Glomerular visceral epithelial cell (primary cell): ENCODE measurements at regions not wholly inside any gene's neighbourhood (a gene's known extent, or its start where the extent isn't known, plus 50 kb on each side); places are given as distances from the start of the nearest gene placed in this dataset.
A peak's percentile ranks its signal among the peaks of the same experiment; 100 is the strongest.

Source experiments
- DNase-seq: peaks from one replicate; pipeline ENCODE4 v3.0.0-alpha.2; 2016; ENCODE audit errors: extremely low spot score

DNA sequence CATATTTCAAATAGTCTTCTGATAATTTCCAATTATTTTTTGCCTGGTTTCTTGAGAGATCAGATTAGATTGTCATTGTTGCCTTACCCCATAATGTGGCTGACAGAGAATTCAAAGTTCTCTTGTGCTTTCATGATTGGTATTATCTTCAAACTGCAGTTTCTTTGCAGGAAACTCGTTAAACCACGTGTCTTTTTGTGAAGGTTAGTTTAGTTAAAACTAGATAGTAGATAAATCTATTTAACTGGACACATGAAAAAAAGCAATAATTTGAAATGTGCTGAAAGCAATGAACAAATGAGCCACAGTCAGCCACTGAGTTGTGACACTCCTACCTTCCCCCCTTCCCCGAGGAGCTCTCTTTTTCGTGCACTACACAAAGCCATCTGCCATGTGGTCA is 327.5 kb upstream of the UMPS start:
- no peak for DNase-seq

DNA sequence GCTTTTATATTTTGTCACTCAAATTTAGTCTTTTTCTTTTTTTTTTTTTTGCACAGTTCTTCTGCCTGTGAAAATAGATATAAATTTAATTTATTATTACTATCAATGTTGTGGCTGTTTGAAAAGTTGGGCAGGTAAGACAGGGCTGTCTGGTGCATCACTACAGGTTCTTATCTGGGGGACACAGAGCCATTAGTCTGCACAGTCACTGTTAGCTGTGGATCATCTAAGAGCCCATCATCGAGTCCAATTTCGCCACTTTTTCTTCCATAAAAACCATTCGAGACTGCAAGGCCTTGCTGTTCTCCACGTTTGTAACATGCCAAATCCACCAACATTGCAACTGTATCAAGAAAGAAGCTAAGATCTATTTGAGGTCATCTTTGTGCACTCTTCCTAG is 325.6 kb upstream of the UMPS start:
- no peak for DNase-seq

DNA sequence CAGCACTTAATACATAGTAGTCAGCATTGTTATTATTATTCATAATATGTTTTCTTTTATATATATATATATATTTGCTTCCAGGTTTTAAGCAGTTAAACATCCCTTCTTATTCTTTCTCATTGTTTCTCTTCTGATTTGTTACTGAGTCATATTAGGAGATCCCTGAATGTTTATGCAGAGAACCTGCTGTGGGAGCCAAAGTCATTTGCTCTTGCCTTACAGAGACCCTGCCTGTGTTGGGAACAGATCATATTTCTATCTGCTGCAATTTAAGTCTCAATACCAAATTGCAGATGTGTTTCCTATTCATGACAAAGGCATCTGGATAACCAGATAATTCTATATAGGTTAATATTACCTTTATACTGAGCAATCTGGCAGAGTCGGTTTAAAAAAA is 323.0 kb upstream of the UMPS start:
- no peak for DNase-seq

GRCh38 chr3:124409650-124410275 is 320.5 kb upstream of the UMPS start:
- DNase-seq: peak; percentile 86

DNA sequence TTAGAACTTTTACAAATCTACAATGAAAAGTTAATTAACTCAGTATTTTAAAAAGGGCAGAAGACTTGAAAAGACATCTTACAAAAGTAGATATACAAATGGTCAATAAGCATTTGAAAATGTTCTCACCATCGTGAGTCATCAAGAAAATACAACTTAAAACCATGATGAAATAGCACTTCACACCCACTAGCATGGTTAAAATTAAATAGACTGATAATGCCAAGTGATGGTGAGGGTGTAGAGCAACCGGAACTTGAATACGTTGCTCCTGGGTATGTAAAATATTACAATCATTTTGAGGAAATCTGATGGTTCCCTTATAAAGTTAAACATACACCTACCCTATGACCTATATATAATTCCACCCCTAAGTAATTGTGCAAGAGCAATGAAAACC is 319.8 kb upstream of the UMPS start:
- peak; percentile 46 for DNase-seq

- DNase-seq: no peak
Measured at GRCh38 chr3:124411728-124412127, 318.5 kb upstream of the UMPS start.

- no peak for DNase-seq
Measured at GRCh38 chr3:124412644-124413043, 317.6 kb upstream of the UMPS start.

DNA sequence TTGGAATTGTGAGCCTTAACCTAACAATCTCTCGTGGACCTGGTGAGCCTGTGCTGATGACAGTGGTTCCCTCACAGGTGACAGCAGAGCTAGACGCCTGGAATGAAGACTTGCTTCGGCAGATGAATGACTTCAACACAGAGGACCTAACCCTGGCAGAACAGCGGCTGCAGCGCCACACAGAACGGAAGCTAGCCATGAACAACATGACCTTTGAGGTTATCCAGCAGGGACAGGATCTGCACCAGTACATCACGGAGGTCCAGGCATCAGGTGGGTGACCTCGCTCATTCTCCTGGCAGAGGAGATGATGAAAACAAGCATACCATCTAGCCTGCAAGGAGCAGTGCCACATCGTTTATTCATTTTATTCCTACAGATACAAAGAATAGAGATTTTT is 316.9 kb upstream of the UMPS start:
- DNase-seq: no peak

GRCh38 chr3:124413989-124414598 is 316.2 kb upstream of the UMPS start:
- DNase-seq: no peak

- no peak for DNase-seq
Measured at GRCh38 chr3:124415446-124415960, 314.7 kb upstream of the UMPS start.

DNA sequence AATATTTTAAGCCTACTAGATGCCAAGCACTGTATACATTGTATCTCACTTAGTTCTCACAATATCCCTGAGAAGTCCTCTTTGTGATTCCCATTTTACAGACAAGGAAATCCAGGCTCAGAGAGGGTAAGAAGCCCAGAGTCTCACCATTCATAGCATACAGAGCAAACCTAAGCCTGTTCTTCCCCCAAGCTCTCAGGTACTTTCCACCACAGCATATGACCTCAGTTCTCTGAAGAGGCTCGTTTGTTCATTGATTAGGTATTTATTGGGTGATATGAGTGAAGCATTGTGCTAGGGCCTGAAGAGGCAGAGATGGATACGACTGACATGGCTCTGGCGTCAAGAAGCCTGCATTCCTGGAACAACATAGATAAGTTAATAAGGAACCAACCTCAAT is 310.9 kb upstream of the UMPS start:
- DNase-seq: no peak

DNA sequence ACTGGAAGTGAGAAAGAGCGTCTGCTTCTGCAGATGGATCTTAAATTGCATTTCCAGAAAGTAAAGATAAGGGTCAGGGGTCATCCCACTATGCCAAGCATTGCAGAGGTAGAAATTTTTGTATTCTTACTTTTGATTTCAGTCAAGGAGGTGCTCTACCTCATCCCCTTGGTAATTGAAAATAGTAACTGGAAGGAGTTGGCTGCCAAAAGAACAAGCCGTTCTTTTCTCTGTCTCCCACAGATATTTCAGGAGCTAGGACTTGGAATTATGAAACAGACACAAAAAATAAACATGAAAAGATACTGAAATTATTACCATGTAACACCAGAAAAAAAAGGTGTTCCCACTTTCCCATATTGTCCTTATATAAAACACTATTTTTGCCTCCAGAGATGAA is 309.9 kb upstream of the UMPS start:
- no peak for DNase-seq

DNA sequence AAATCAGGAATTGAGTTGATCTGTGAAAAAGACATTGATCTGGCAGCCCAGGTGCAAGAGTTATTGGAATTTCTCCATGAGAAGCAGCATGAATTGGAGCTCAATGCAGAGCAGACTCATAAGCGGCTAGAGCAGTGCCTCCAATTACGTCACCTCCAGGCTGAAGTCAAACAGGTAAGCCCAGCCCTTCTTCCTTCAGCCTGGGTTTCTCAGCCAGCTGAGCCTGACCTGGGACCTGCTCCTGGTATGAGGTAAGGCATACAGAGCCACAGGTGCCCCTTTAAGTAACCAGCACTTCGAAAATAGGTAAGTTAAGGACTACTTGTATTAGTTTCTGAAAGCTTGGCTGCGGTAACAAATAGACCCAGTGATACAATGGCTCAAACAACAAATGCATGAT is 307.4 kb upstream of the UMPS start:
- no peak for DNase-seq

- no peak for DNase-seq
Measured at GRCh38 chr3:124424396-124424795, 305.9 kb upstream of the UMPS start.

DNA sequence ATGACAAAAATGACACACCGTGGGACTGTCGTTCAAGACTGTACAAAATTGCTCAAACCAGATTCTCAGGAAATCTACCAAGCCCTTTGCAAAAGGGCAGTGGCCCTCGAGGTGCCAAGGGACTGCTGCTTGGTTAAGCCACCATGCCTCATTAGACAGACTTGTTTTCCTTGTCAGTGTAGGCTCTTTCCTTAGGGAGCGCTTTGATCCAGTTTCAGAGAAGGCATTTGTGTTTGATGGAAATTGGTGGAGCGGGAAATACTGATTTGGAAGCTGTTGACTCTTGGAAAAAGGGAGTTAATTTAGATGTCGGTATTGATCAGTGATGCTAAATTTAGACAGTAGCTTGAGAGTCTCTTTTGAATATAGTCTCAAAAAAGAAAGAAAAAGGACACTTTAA is 304.3 kb upstream of the UMPS start:
- no peak for DNase-seq

DNA sequence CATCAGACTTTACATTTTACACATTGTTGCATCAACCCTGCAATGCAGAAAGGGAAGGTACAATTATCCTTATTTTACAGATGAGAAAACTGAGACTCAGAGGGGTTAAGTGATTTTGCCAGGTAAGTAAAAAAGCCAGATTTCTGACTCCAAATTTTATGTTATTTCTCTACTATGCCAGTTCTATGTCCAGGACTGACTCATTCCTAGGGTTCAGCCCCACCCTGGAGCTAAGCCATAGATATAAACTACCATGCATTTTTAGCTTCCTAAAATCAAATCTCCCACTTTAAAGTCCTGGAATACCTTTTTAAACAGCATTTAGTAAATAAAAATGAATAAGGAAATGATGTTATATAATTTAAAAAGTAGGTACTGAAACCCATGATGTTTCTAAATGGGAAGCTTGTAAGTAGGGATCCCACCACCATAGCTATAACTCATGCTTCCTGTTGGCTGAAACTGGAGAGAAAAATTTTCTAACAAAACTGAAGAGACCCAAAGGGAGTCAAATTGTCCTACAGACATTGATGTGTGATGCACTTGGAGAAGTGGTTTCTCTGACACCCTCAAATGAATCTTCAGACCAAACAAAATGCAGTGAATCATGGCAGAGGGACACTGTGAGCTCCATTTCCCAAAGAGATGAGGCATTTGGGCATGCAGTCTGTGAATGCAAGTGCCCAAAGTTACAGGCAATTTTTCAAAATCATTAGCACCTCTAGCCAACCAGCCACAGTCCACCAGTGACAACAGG is 301.7 kb upstream of the UMPS start:
- peak; percentile 1 for DNase-seq

- peak; percentile 25 for DNase-seq
Measured at GRCh38 chr3:124429129-124429815, 301.0 kb upstream of the UMPS start.

DNA sequence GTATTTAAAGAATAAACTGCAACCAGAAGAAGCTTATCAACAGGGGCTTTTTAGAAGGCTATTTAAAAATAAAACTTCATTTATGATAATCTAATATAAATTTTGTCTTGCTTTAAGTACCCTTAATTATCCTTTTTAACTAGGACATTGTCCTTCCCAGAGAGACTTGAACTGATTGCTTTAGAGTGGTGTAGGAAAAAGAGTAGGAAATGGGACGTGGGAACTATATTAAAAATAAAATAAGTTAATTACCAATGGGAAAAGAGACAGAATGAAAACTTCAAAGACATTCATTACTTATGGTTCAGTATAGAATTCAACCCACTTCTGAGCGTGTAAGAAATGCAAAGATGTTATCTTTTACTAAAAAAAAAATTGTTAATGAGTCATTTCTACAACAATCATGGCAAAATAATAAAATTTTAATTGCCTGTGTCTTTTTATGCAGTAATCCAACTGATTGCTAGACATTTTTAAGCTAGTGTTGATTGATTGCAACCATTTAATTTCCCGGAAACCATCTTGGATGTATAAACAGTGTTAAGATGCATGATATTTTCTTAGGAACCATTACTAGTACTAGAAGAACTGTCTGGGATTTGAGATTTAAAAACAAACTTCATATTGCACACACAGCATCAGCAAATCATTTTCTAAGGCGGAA is 298.8 kb upstream of the UMPS start:
- no peak for DNase-seq

DNA sequence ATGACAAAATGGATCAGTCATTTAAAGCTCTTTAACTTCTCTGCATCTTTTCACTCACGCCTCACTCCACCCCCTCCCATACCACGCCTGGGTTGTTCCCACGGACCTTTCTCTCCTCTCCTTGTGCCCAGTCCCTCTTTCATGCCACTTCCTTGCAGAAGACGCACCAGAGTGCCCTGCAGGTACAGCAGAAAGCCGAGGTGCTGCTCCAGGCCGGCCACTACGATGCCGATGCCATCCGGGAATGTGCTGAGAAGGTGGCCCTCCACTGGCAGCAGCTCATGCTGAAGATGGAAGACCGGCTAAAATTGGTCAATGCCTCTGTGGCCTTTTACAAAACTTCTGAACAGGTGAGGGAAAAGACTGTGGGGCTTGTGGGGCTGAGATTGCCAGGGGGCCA is 296.1 kb upstream of the UMPS start:
- no peak for DNase-seq

- DNase-seq: no peak
Measured at GRCh38 chr3:124435467-124435866, 294.8 kb upstream of the UMPS start.

DNA sequence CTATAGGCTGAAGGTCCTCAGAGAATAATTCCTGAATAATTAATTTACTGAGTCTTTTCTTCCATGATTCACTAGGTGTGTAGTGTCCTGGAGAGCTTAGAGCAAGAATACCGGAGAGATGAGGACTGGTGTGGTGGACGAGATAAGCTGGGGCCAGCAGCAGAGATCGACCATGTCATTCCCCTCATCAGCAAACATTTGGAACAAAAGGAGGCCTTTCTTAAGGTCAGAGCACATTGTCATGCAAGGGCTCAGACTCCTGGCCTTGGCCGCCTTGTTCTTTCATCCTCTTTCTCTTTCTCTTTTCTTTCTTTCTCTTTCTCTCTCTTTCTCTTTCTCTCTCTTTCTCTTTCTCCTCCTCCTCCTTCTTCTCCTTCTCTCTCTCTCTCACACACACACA is 291.4 kb upstream of the UMPS start:
- DNase-seq: no peak

DNA sequence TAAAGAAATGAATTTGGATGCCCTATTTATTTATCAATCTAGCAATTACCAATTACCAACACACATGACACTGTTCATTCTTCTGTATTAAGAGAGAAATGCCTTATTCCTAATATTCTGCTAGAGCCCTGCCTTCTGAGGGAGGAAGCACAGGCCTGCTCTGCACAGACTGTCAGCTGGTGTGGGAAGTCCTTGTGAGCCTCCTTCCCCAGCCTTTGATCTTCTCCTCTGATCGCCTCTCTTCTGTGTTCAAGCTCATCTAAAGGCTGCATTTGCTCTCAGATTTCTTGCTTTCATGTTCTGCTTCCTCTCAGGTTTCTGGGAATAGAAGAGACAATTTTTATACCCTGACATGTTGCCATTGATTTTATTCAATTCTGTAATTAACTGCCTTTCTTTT is 290.6 kb upstream of the UMPS start:
- DNase-seq: no peak
